C1 segment of cervical spinal cord (tissue), 14 donors: ENCODE measurements at regions not wholly inside any gene's neighbourhood (a gene's known extent, or its start where the extent isn't known, plus 50 kb on each side); places are given as distances from the start of the nearest gene placed in this dataset.
"Not testable (repeated sequence)": the region's sequence is repeated elsewhere in the genome, so short reads cannot be mapped to it uniquely, and the experiment has no call there.

Experiments used
- DNase-seq, 14 donors: peaks; one replicate each; lab custom pipeline; 2025; lab: John Stamatoyannopoulos, UW

DNA sequence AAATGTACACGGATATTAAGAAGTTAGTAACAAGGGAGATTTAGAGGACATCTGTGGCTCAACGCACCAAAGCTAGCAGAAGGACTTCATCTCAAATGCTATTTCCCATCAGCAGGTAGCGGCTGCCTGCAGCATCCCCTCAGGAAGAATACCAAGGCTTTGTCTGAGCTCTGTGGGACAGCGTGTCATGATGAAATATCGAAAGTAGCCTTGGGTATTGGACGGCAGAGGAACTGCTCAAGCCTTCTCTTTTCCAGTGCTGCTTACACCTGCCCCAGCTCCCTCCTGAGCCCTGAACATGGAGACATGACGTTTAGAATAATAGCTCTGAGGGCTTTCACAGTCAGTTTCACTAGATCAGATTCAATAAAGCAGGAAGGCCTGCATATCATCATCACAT is 241.6 kb downstream of the SUCLG1 start:
- no peak for DNase-seq

DNA sequence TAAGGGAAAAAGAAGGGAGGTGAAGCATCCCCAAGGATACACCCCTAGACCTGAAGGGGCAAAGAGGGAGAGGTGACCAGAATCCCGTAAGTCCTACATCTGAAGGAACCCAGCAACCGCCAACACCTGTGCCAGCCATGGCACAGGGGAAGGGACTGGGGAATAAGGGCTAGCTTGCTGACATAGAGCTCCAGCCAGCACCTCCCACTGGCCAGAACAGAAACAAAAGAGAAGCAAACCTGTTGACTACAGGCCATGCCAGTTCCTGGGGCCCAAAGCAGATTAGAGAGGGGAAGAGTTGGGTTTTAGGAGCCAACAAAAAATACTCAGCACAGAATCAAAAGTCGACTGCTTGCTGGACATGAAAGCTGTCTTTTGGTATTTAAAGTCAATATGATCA is 244.6 kb downstream of the SUCLG1 start:
- DNase-seq = no peak

DNA sequence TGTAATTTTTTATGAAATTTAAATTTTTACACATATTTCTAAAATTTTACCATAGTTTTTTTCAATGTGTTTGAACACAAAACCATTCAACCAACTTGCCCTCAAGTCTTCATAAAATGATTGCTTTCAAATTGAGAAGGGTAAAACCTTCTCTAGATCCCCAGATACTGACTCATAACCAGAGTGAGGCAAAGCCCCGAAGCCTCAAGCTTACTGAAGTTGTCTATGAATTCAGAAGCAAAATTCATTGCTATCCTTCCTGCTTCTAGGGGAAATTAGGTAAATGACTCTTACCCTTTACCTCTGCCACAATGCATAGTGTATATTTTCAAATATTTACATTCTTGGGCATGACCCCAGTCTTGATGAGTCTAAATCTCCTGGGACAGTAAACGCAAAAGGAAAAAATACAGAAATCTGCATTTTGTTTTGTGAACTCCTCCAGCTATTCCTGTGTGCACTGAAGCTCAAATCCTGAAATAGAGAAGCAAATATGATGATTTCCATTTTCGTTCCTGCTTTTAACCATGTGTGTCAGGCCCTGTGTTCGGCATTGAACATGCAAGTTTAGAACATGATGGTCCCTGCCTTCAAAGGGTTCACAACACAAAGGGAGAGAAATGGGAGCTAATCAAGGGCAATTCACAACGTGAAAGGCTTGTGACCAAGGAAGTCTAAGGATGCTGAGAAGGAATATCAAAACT is 246.3 kb downstream of the SUCLG1 start:
- DNase-seq = no peak

DNA sequence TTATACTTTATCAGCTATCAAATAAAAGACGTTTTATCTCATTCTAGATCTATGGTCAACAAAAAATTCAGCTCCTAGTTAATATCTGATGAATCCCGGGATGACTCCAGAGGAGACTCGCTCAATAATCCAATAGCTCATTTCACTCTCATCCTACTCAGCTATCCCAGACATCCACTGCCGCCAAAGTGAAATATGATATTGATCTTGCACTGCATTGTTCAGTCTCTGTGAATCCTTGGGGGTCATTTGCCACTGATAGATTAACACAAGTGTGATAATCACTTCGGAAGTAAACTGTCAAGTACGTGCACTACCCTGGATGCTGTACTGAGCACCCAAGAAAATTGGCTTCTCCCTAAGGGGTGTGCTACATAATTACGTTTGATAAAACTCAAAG is 249.1 kb downstream of the SUCLG1 start:
- DNase-seq = no peak

DNA sequence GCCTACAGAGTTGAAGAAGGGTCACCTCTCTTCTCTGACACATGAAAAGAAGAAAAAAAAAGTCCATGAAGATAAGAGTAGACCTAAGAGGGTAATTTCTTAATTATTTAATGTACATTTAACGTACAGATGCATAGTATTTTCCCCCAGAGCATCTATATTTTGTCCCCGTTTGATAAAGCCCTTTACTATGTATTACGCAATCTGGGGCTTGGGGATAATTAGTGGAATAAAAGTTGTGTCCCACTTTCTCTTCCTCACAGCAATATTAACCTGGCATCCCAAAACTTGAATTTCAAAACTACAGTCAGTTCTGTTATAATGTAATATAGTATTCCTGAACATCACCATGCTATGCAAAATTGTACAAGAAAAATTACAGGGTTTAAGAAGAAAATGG is 254.1 kb downstream of the SUCLG1 start:
- no peak for DNase-seq

DNA sequence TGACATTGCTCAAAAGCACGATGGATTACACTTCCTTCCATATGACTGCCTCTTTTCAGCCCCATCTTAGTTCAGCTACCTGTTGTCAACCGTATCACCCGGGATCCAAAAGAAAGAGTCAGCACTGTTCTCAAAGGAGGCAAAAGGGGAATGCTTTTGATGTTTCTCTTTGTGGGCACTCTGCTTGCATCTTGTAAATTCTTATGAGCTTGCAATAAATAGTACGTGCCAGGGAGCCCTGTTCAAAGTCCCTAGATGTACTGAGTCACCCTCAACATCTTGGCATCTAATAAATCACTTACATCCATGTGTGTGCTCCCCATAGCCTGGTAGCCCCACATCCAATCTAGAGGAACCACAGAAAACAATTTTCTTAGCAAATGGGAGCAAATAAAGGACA is 256.9 kb downstream of the SUCLG1 start:
- no peak for DNase-seq

DNA sequence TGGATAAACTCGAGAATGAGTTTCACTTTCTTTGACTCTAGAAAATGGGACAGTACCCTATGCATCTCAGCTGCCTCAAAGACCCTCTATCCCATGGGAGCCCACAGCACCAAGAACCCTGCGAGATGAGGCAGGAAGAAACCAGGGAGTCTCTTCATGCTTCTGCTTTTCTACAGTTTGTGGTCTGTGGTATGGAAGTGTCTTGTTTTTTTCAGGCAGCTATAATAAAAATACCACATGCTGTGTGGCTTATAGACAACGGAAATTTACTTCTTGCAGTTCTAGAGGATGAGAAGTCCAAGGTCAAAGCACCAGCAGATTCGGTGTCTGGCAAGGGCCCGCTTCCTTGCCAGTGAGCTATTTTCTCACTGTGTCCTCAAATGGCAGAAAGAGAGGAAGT is 257.9 kb downstream of the SUCLG1 start:
- no peak for DNase-seq

DNA sequence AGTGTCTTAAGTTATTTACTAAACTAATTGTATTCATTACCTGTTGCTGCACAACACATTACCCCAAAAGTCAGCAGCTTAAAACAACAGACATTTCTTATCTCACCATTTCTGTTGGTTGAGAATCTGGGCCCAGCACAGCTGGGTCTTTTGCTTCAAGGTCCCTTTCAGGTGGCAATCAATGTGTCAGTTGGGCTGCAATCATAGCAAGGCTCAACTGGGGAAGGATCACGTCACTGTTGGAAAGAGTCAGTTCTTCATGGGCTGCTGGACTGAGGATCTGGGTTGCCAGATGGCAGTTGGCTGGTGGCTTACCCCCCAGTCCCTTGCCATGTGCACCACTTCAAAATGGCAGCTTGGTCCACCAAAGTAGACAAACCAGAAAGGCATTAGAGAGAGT is 261.2 kb downstream of the SUCLG1 start:
- no peak for DNase-seq

DNA sequence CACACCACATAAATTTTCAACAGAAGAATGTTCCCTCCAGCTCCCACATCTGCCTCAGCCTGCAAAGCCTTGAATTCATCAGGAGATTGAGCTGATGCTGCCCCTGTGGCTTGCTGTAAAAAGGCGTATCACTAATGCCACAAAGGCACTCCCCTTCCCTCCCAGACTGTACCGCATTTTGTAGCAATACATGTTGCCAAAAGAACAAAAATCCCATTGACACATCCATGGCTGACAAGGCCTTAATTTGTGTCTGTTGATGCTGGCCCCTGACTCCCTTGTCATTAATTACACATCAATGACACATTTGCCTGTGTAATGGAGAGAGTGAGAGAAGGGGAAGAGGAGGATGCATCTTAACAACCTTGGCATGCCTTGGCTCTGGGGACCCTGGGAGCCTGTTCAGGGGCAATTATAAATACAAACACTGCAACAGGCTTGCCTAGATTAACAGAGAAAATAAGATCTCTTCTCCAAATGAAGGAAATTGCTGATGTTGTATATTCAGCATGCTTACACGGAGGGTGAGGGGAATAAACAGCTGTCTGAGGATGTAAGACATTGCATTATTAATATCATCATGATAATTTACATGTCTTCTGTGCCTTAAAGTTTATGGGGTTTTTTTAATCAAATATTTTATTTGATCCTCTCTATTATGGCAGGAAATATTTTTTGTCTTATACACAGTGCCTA is 264.0 kb downstream of the SUCLG1 start:
- DNase-seq = no peak

DNA sequence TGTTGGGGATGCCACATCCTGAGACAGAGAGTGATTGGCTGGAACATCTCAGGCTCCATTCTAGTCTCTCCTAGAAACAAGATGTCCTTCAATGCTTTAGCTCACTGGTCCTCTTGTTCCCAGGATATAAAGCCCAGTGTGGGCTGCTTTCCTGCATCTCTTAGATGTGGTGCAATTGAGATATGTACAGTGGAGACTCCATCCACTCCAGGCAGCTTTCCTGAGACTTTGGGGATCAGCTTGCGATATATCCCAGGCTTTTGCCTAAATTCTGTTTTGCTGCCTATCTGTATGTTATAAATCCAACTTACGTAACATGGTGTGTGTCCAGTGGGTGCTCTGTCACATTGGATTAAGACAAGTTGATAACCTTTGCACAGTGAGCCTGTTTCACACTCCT is 264.9 kb downstream of the SUCLG1 start:
- DNase-seq = no peak

DNA sequence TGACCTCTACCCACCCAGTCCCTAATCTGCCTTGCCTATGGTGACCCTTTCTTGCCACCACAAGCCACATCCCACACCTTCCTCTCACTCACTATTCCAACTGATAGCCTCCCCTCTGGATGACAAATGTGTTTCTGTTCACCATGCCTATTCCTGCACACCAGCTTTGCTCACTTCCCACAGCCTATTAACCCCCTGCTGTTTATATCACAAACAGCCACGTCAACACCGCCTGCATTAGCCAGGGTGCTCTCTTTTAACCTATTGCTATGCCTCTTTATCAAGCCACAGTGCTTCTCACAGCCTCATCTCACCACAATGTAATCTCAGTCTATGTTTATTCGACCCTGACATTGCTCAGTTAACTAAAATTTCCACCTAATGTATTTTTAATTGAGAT is 271.8 kb downstream of the SUCLG1 start:
- no peak for DNase-seq

DNA sequence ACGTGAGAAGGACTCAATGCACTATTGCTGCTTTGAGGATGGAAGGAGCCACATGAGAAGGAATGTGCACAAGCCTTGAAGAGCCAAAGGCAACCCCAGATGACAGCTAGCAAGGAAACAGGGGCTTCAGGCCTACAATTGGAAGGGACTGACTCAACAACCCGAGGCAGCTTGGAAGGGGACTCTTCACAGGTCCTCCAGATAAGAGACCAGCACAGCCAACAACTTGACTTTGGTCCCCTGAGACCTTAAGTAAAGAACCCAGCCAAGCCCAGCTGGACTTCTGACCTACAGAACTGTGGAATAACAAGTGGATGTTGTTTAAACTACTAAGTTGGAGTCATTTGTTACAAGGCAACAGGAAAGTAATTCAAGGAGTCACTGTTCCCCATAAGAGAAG is 277.2 kb downstream of the SUCLG1 start:
- no peak for DNase-seq

DNA sequence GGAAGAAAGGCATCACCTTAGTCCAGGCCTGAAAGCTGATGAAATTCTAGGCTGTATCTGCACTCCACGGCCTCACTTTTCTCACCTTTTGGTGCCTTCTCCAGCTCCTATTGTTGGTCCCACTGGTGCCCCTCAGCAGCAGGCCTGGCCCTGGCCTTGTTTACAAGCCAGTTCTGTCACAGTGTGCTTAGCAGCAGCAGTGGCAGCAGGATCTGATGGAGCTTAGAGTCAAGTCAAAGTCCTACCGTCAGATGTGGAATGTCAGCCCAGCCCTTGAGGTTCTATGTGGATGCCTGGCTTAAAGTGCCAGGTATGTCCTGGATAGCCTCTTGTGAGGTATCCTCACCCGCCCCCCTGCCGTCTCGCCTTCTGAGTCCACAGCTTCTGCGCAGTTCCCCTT is 281.3 kb downstream of the SUCLG1 start:
- DNase-seq = no peak

DNA sequence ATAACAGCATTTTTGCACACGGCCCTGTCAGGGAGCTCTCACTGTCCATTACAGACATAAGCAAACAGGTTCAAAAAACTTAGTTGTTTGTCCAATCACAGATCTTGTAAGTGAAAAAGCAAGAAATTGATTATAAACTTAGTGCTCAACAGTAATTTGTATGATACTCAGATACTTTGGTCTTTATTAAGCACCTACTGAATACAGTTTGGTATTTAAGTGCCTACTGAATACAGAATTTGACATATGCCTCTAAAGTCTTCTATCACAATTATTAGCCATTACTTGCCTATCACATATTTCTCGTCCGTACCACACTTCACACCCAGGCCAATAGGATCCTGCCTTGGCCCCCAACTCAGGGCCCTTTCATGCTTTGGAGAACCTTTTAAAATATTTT is 283.1 kb downstream of the SUCLG1 start:
- DNase-seq = no peak

DNA sequence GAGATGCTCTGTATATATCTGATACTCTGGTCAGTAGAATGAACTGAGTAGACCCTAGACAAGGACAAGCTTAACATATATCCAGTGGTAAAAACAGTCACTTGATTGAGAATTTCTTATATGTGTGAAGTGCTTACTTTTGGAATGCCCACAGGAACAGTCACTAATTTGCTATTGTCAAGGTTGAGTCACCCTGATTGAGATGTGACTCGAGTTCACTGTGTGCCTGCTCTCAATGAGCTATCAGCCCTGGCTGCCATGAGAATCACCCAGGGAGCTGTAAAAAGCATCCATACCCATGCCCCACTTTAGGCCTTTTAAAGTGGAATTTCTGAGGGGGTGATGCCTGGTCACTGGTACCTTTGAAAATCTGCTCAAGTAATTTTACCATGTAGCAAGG is 283.7 kb downstream of the SUCLG1 start:
- DNase-seq = no peak

DNA sequence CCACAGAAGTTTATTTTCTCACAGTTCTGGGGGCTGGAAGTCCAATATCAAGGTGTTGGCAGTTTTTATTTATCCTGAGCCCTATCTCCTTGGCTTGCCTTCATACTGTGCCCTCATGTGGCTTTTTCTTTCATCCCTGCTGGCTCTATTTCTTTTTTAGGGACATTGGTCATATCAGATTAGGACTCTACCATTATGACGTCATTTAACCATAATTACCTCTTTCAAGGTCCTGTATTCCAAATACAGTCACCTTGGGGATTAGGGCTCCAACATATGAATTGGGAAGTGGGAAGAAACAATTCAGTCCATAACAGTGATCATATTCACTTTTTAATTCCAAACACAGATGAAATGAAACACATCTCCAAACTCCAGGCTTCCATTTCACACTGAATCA is 286.0 kb downstream of the SUCLG1 start:
- no peak for DNase-seq

DNA sequence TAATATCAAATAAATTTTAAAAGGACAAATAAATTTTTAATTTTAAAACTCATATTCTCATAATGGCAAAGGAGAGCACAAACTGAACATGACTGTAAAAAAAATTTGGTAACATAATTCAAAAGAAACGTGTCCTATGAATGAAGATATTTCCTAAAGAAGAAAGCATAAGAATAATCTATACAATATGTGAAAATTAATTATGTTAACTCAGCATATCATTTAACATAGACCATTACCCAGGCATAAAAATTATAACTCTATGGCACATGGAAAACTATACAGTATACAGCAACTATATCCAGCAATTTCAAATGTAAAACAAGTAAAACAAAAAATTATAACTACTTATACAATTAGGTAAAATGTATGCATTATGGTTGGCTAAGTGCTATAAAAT is 288.1 kb downstream of the SUCLG1 start:
- DNase-seq = no peak

DNA sequence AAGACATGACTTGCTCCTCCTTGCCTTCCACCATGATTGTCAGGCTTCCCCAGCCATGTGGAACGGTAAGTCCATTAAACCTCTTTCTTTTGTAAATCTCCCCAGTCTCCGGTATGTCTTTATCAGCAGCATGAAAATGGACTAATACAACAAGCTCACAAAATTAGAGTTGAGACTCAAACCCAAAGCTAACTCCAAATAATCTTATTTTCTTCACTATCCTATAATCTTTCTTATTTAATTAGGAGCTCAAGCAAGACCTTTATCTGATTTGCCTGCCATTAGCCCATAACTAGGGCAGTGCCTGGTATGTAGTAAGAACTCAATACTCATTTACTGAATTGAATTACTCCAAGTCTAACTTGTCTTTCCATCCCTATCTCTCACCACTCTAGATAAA is 289.2 kb downstream of the SUCLG1 start:
- DNase-seq = no peak

DNA sequence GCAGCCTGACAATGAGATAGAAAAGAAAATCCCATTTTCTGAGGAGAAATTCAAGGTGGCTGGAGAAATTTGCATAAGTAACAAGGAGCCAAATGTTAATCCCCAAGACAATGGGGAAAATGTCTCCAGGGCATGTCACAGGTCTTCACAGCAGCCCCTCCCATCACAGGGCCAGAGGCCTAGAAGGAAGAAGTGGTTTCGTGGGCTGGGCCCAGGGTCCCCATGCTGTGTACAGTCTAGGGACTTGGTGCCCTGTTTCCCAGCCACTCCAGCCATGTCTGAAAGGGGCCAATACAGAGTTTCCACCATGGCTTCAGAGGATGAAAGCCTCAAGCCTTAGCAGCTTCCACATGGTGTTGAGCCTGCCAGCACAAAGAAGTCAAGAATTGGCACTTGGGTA is 290.5 kb downstream of the SUCLG1 start:
- DNase-seq = not testable (repeated sequence)

DNA sequence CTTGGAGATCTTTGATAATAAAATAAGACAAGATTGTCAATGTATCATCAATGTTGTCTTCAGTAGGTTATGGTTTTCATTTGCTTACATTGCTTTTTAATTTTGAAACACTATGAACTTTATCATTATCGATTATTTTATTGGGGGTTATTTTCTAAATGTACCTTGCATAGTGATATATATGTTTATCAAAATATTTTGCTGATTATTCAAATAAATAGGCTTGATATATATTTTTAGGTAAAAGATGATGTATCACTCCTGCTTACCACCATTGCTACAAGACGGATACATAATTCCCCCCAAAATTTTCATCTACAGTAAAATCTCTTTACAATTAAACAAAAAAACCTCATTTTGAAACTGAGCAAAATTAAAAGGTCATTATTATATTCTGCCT is 293.8 kb downstream of the SUCLG1 start:
- no peak for DNase-seq

DNA sequence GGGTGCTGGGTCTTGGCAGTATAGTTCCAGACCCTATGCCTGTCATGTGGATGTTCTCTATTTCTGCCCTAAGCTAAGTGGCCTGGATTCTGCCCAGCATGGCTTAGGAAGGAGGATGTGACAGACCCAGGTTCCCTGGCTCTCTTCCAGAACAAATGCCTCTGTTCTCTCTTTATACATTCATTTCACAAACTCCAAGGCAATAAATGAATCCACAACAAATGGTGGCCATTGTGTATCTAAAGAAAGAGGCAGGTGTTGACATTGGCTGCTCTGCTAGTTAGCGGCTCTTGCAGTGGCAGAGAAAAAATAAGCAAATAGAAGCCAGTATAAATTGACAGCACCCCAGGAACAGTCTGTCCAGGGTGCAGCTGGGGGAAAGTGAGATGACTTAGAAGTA is 298.6 kb downstream of the SUCLG1 start:
- DNase-seq = no peak

DNA sequence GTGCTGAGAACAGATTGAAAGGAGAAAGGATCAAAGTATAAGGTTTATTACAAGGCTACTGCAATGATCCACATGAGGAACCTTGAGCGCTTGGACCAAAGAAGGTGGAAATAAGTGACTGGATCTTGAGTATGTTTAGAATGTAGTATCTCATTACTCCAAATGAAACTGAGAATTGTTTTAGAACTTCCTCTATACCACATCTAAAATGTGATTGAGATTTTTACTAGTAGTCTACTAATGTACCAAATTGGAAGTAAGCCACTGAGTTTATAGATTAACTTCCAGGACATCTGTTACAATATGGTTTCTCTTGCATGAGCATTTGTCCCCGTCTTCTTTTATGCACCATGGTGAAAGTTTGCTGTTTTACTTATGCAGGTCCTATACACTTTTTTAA is 300.5 kb downstream of the SUCLG1 start:
- DNase-seq = no peak

DNA sequence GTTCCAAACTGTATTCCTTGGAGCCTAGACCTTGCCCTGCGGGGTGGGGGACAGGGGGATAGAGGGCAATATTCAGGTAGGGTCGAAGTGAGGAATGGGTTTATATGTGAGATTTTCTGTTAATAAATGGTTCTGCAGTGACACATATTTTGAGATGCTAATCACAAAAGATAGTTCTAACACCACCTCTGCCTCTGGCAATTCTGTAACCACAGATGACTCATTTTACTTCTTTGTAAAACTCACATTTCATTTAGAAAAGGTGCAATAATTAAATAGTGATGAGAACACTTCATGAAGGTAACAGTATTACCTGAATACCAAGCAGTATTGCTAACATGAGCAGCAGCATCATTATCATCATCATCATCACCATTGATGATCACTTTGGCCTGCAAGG is 306.6 kb downstream of the SUCLG1 start:
- no peak for DNase-seq

DNA sequence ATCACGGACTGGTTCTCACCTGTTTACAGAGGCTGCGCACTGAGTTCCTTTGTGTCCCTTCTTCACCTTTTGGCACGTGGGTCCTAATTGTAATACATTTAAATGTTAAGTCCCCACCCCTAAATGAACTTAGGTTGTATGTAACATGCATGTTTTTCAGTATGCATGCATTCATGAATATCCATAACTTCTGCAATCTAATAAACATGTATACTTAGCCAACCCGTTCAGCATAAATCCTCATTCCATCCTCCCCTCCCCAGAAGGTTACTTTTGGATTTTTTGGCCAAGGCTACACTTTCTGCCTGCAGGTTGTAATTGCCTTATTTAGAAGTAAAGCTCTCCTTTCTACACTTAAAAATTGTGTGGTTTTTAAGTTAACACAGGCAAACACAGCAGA is 314.7 kb downstream of the SUCLG1 start:
- DNase-seq = no peak
